Loucy (cell line): ENCODE measurements at regions not wholly inside any gene's neighbourhood (a gene's known extent, or its start where the extent isn't known, plus 50 kb on each side); places are given as distances from the start of the nearest gene placed in this dataset.

Experiments used
- H2AFZ ChIP-seq: fragments of 200-600 bp; sonication (generic); 2 replicates; pipeline ENCODE4 v1.6.0; 2016; ENCODE audit warnings: antibody characterized with exemption, mild to moderate bottlenecking, low read length, moderate library complexity
- H3F3A ChIP-seq: fragments of 200-600 bp; 2 replicates; pipeline ENCODE4 v1.6.0; 2016; ENCODE audit warnings: antibody characterized with exemption, low read depth, mild to moderate bottlenecking
- H3K27me3 ChIP-seq: fragments of 200-600 bp; sonication (generic); 2 replicates; pipeline ENCODE4 v1.6.1; 2014; ENCODE audit warnings: low read length, mild to moderate bottlenecking; ENCODE audit not compliant: insufficient read depth, poor library complexity, severe bottlenecking
- H3K36me3 ChIP-seq: fragments of 200-600 bp; sonication (generic); 2 replicates; pipeline ENCODE4 v1.6.1; 2016; ENCODE audit warnings: low read length; ENCODE audit not compliant: insufficient read depth
- H3K4me1 ChIP-seq: fragments of 200-600 bp; sonication (generic); 2 replicates; pipeline ENCODE4 v1.5.1; 2014; ENCODE audit warnings: low read length, mild to moderate bottlenecking; ENCODE audit not compliant: insufficient read depth, poor library complexity, severe bottlenecking
- H3K4me2 ChIP-seq: fragments of 200-600 bp; sonication (generic); 2 replicates; pipeline ENCODE4 v1.6.0; 2014; ENCODE audit warnings: antibody characterized with exemption, low read length, low read depth, mild to moderate bottlenecking; ENCODE audit not compliant: poor library complexity, severe bottlenecking
- H3K4me3 ChIP-seq: fragments of 200-600 bp; sonication (generic); 2 replicates; pipeline ENCODE4 v1.5.1; 2014; ENCODE audit warnings: low read length, mild to moderate bottlenecking, mixed read lengths; ENCODE audit not compliant: poor library complexity, severe bottlenecking
- H3K79me2 ChIP-seq: fragments of 200-600 bp; sonication (generic); 2 replicates; pipeline ENCODE4 v1.6.1; 2014; ENCODE audit warnings: low read length; ENCODE audit not compliant: insufficient read depth
- H3K9ac ChIP-seq: fragments of 200-600 bp; sonication (generic); 2 replicates; pipeline ENCODE4 v1.6.0; 2014; ENCODE audit warnings: mild to moderate bottlenecking, low read depth, low read length, moderate library complexity; ENCODE audit not compliant: poor library complexity, severe bottlenecking
- H3K9me2 ChIP-seq: fragments of 200-600 bp; sonication (generic); replicated peaks from 2 replicates; pipeline ENCODE4 v1.6.1; 2016; ENCODE audit warnings: low read depth, low read length, mixed read lengths
- H3K9me3 ChIP-seq: fragments of 200-600 bp; sonication (generic); 2 replicates; pipeline ENCODE4 v1.6.1; 2014; ENCODE audit warnings: mild to moderate bottlenecking, antibody characterized with exemption, low read length, low read depth; ENCODE audit not compliant: insufficient read depth
- H4K20me1 ChIP-seq: fragments of 200-600 bp; sonication (generic); 2 replicates; pipeline ENCODE4 v1.6.0; 2014; ENCODE audit warnings: antibody characterized with exemption, low read length, mild to moderate bottlenecking; ENCODE audit not compliant: insufficient read depth, poor library complexity, severe bottlenecking
- EZH2phosphoT487 ChIP-seq: fragments of 200-600 bp; IDR thresholded peaks from 2 replicates; pipeline ENCODE4 v1.6.1; 2018; ENCODE audit warnings: antibody characterized with exemption, mild to moderate bottlenecking, moderate library complexity, borderline replicate concordance
- TF ChIP-seq, protein P1 (sequence below): fragments of 200-600 bp; sonication (generic); conservative IDR thresholded peaks from 2 replicates; pipeline ENCODE4 v1.5.1; 2014; ENCODE audit warnings: mild to moderate bottlenecking, antibody characterized with exemption, low read length

DNA sequence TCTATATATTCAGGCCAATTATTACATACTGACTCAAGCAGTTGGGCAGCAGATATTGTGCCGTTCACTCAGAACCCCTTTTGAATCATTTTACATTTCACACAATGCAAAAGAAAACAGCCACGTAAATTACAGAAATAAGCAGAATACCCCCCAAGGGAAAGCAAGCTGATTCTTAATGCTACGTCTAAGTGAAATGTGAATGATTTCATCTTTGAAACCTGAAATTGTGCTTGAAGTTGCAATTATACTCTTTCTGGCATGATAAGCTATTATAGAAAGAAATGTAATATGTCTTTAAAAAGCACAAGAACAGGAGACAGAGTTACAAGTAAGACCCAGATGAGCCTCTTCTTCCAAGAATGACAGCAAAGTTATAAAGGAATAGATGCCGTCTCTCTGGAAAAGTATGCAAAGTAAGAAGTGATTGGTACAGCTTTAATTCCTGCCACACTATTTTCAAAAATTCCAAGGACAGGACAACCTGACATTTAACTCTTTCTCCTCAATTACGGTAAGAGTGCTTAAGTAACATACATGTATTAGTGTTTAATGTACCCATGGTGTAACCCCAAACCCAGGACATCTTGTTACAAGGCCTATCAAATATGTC, 891.5 kb upstream of the ADGRL2 start:
- Histone ChIP-seq H3K9ac (no peak overlapping the region), H3K4me2 (no peak overlapping the region), H3K9me3 (no peaks in the 10 kb centered on the region), H3K79me2 (no peaks in the 10 kb centered on the region), H4K20me1 (no peaks in the 10 kb centered on the region), H3K4me3 (no peak overlapping the region), H3F3A (no peaks in the 10 kb centered on the region), H2AFZ (no peak overlapping the region), H3K9me2 (no peaks in the 10 kb centered on the region), H3K4me1 (no peaks in the 10 kb centered on the region), H3K27me3 (no peaks in the 10 kb centered on the region), H3K36me3 (no peaks in the 10 kb centered on the region)
- TF ChIP-seq EZH2phosphoT487: no peak
- TF ChIP-seq, protein P1, sequence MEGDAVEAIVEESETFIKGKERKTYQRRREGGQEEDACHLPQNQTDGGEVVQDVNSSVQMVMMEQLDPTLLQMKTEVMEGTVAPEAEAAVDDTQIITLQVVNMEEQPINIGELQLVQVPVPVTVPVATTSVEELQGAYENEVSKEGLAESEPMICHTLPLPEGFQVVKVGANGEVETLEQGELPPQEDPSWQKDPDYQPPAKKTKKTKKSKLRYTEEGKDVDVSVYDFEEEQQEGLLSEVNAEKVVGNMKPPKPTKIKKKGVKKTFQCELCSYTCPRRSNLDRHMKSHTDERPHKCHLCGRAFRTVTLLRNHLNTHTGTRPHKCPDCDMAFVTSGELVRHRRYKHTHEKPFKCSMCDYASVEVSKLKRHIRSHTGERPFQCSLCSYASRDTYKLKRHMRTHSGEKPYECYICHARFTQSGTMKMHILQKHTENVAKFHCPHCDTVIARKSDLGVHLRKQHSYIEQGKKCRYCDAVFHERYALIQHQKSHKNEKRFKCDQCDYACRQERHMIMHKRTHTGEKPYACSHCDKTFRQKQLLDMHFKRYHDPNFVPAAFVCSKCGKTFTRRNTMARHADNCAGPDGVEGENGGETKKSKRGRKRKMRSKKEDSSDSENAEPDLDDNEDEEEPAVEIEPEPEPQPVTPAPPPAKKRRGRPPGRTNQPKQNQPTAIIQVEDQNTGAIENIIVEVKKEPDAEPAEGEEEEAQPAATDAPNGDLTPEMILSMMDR: no peak

DNA sequence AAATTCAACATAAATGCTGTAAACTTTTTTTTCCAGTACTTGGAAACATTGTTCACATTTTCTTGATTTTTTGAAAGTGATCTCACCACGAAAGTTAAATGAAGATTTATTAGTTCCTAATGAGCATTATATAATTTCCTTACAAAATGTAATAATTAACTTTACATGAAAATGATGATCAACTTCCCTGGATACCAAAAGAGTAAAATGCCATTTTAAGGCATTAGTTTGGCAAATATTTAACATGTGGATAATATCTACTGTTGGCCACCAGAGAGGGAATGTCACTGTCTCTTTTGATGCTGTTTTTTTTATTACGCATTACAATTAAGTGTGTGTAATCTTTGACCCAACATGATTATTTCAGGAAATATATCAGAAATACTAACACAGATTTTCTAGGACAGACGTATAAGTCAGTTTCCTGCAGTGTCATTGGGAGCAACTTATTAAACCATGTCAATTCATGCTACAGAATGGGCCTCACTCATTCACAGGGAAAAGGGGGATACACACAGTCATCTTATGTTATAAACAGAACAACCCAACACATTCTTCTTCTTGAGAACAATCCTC, 903.9 kb upstream of the ADGRL2 start:
- Histone ChIP-seq H3K27me3 (no peaks in the 10 kb centered on the region), H3K4me3 (no peak overlapping the region), H3K9ac (no peak overlapping the region), H3K79me2 (no peaks in the 10 kb centered on the region), H3K9me2 (no peaks in the 10 kb centered on the region), H2AFZ (no peak overlapping the region), H3K4me2 (no peak overlapping the region), H3F3A (no peaks in the 10 kb centered on the region), H3K4me1 (no peaks in the 10 kb centered on the region), H4K20me1 (no peaks in the 10 kb centered on the region), H3K9me3 (no peaks in the 10 kb centered on the region), H3K36me3 (no peaks in the 10 kb centered on the region)
- TF ChIP-seq, protein P1: no peak
- TF ChIP-seq EZH2phosphoT487: no peak

- Histone ChIP-seq H2AFZ (no peak overlapping the region), H3F3A (no peaks in the 10 kb centered on the region), H3K9me2 (no peaks in the 10 kb centered on the region), H3K9ac (no peak overlapping the region), H3K27me3 (no peaks in the 10 kb centered on the region), H3K4me3 (no peak overlapping the region), H4K20me1 (no peaks in the 10 kb centered on the region), H3K4me1 (no peaks in the 10 kb centered on the region), H3K9me3 (no peaks in the 10 kb centered on the region), H3K36me3 (no peaks in the 10 kb centered on the region), H3K4me2 (no peak overlapping the region), H3K79me2 (no peaks in the 10 kb centered on the region)
- TF ChIP-seq EZH2phosphoT487: no peak
- TF ChIP-seq, protein P1: no peak
These were observed 905.8 kb upstream of the ADGRL2 start for GRCh38 chr1:80894921-80895320.
